K562 (cell line): ENCODE measurements at regions not wholly inside any gene's neighbourhood (a gene's known extent, or its start where the extent isn't known, plus 50 kb on each side); places are given as distances from the start of the nearest gene placed in this dataset.

Source experiments
- EZH2 ChIP-seq: IDR thresholded peaks from 2 replicates; pipeline ENCODE4 v1.6.1; 2012; ENCODE audit warnings: low read depth, mild to moderate bottlenecking, inconsistent platforms, low read length, borderline replicate concordance
- POLR2A ChIP-seq: fragments of 450-650 bp; conservative IDR thresholded peaks from 2 replicates; pipeline ENCODE4 v1.6.1; 2016
- ZNF24 ChIP-seq: fragments of 450-650 bp; IDR thresholded peaks from 2 replicates; pipeline ENCODE4 v1.6.1; 2016
- TF ChIP-seq, protein P1 (sequence below), 2 experiments: IDR thresholded peaks; 2 replicates each; pipeline ENCODE4 v1.6.1; 2012; ENCODE audit warnings: improper control_type of control experiment in 2 of 2, low read depth in 2 of 2, low read length in 2 of 2, borderline replicate concordance in 1 of 2
- TF ChIP-seq, protein P2 (sequence below): sonication (generic); formaldehyde crosslinking; IDR thresholded peaks from 2 replicates; pipeline ENCODE4 v1.8.1; 2022; ENCODE audit warnings: missing genetic modification reagents
- TF ChIP-seq, protein P3 (sequence below): sonication (generic); formaldehyde crosslinking; IDR thresholded peaks from 2 replicates; pipeline ENCODE4 v1.8.0; 2022; ENCODE audit warnings: mild to moderate bottlenecking, missing genetic modification reagents

DNA sequence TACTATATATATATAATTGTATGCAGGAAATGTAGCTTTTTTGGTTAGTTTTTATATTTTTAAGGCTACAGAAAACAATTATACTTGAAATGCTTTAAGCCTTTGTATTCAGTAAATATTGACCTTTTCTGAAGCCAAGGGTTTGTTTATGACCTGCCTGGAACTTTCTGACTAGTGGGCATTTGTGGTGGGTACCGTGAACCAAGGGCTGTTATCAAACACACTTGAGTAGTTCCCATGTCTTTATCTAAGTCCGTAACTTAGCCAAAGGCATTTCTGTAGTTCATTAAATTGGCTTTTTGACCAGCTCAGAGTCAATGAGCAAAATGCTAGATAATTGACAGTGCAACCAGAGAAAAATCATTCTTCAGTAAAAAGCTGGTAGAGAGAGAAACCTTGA, 1444.2 kb upstream of the SLC10A2 start:
- TF ChIP-seq EZH2, result no peak
- no peak for TF ChIP-seq POLR2A
- TF ChIP-seq, protein P1, sequence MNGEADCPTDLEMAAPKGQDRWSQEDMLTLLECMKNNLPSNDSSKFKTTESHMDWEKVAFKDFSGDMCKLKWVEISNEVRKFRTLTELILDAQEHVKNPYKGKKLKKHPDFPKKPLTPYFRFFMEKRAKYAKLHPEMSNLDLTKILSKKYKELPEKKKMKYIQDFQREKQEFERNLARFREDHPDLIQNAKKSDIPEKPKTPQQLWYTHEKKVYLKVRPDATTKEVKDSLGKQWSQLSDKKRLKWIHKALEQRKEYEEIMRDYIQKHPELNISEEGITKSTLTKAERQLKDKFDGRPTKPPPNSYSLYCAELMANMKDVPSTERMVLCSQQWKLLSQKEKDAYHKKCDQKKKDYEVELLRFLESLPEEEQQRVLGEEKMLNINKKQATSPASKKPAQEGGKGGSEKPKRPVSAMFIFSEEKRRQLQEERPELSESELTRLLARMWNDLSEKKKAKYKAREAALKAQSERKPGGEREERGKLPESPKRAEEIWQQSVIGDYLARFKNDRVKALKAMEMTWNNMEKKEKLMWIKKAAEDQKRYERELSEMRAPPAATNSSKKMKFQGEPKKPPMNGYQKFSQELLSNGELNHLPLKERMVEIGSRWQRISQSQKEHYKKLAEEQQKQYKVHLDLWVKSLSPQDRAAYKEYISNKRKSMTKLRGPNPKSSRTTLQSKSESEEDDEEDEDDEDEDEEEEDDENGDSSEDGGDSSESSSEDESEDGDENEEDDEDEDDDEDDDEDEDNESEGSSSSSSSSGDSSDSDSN (IDR thresholded peaks at IDR 0.05; ENCODE audit: borderline replicate concordance in 1 of 2, low read depth in 2 of 2, low read length in 2 of 2), result no peak
- TF ChIP-seq, protein P2, sequence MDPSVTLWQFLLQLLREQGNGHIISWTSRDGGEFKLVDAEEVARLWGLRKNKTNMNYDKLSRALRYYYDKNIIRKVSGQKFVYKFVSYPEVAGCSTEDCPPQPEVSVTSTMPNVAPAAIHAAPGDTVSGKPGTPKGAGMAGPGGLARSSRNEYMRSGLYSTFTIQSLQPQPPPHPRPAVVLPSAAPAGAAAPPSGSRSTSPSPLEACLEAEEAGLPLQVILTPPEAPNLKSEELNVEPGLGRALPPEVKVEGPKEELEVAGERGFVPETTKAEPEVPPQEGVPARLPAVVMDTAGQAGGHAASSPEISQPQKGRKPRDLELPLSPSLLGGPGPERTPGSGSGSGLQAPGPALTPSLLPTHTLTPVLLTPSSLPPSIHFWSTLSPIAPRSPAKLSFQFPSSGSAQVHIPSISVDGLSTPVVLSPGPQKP (CRISPR knock-in tag), result no peak
- no peak for TF ChIP-seq ZNF24
- TF ChIP-seq, protein P3, sequence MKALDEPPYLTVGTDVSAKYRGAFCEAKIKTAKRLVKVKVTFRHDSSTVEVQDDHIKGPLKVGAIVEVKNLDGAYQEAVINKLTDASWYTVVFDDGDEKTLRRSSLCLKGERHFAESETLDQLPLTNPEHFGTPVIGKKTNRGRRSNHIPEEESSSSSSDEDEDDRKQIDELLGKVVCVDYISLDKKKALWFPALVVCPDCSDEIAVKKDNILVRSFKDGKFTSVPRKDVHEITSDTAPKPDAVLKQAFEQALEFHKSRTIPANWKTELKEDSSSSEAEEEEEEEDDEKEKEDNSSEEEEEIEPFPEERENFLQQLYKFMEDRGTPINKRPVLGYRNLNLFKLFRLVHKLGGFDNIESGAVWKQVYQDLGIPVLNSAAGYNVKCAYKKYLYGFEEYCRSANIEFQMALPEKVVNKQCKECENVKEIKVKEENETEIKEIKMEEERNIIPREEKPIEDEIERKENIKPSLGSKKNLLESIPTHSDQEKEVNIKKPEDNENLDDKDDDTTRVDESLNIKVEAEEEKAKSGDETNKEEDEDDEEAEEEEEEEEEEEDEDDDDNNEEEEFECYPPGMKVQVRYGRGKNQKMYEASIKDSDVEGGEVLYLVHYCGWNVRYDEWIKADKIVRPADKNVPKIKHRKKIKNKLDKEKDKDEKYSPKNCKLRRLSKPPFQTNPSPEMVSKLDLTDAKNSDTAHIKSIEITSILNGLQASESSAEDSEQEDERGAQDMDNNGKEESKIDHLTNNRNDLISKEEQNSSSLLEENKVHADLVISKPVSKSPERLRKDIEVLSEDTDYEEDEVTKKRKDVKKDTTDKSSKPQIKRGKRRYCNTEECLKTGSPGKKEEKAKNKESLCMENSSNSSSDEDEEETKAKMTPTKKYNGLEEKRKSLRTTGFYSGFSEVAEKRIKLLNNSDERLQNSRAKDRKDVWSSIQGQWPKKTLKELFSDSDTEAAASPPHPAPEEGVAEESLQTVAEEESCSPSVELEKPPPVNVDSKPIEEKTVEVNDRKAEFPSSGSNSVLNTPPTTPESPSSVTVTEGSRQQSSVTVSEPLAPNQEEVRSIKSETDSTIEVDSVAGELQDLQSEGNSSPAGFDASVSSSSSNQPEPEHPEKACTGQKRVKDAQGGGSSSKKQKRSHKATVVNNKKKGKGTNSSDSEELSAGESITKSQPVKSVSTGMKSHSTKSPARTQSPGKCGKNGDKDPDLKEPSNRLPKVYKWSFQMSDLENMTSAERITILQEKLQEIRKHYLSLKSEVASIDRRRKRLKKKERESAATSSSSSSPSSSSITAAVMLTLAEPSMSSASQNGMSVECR, result no peak
